Psoas muscle (tissue), 7 donors: ENCODE measurements at regions not wholly inside any gene's neighbourhood (a gene's known extent, or its start where the extent isn't known, plus 50 kb on each side); places are given as distances from the start of the nearest gene placed in this dataset.

Experiments used
- ATAC-seq, 4 donors: fragments of 200-7000 bp; cut with Tn5 transposase; one replicate each; pipeline ENCODE4 v1.9.1; 2020; ENCODE audit warnings: moderate library complexity in 3 of 4, mild to moderate bottlenecking in 2 of 4
- DNase-seq, 2 donors: peaks; one replicate each; pipeline ENCODE4 v3.0.0-alpha.2; 2020
- H3K27ac ChIP-seq: fragments of 200-600 bp; one replicate; pipeline ENCODE4 v1.8.0; 2022
- H3K27me3 ChIP-seq, 3 donors: fragments of 200-600 bp in 1 of 3; one replicate each; pipeline versions ENCODE4 v1.6.1 to v1.8.0; 2013 to 2022; ENCODE audit warnings: low read length in 2 of 3, mild to moderate bottlenecking in 2 of 3, moderate library complexity in 1 of 3; ENCODE audit not compliant: insufficient read depth in 3 of 3
- H3K36me3 ChIP-seq, 2 donors: fragments of 200-600 bp in 1 of 2; one replicate each; pipeline versions ENCODE4 v1.6.1 to v1.8.0; 2013 to 2022; ENCODE audit warnings: low read depth in 1 of 2, mild to moderate bottlenecking in 1 of 2, moderate library complexity in 1 of 2; ENCODE audit not compliant: insufficient read depth in 1 of 2
- H3K4me1 ChIP-seq: fragments of 200-600 bp; one replicate; pipeline ENCODE4 v1.8.0; 2022
- H3K4me3 ChIP-seq: fragments of 200-600 bp; one replicate; pipeline ENCODE4 v1.8.0; 2022; ENCODE audit warnings: mild to moderate bottlenecking
- H3K9me3 ChIP-seq: fragments of 200-600 bp; one replicate; pipeline ENCODE4 v1.8.0; 2022
- WGBS, 3 donors: extraction: QIAGEN DNeasy Blood & Tissue Kit; methylation state at CpG; one replicate each; pipeline versions ENCODE4 v1.1.6 to v1.1.7; 2013; 5-methylcytosine and 5-hydroxymethylcytosine counted together
- intact Hi-C, 2 donors: fragments of 100-400 bp; cut with DNase I; formaldehyde crosslinking; loops; one replicate each; pipeline versions ENCODE4 v1.11.0 to v1.14.2; 2022
- TF ChIP-seq, protein P1 (sequence below): fragments of 200-600 bp; IDR thresholded peaks from one replicate; pipeline ENCODE4 v1.8.0; 2022; ENCODE audit warnings: antibody characterized with exemption
- donor health status: healthy with polysubstance abuse.
- donor health status: DM: no; HTN: no; CAD: no; lungs with moderate emphysema.
- donor health status: Bipolar disorder and iron deficiency.
- donor health status: healthy.
- donor health status: DM: yes; HTN: yes; CAD: no.
- donor health status: DM: no; HTN: no; CAD: no.
- donor health status: DM: yes; HTN: yes; CAD: no.

GRCh38 chr7:136509466-136509865 is 359.0 kb upstream of the CHRM2 start:
- intact Hi-C loops = no loop called here
- DNase-seq = no peak

GRCh38 chr7:136502162-136502561 is 366.3 kb upstream of the CHRM2 start:
- no peaks in the 10 kb centered on the region for H3K36me3 ChIP-seq
- H3K9me3 ChIP-seq = no peaks in the 10 kb centered on the region
- H3K4me1 ChIP-seq = no peaks in the 10 kb centered on the region
- ATAC-seq = no peak
- TF ChIP-seq, protein P1, sequence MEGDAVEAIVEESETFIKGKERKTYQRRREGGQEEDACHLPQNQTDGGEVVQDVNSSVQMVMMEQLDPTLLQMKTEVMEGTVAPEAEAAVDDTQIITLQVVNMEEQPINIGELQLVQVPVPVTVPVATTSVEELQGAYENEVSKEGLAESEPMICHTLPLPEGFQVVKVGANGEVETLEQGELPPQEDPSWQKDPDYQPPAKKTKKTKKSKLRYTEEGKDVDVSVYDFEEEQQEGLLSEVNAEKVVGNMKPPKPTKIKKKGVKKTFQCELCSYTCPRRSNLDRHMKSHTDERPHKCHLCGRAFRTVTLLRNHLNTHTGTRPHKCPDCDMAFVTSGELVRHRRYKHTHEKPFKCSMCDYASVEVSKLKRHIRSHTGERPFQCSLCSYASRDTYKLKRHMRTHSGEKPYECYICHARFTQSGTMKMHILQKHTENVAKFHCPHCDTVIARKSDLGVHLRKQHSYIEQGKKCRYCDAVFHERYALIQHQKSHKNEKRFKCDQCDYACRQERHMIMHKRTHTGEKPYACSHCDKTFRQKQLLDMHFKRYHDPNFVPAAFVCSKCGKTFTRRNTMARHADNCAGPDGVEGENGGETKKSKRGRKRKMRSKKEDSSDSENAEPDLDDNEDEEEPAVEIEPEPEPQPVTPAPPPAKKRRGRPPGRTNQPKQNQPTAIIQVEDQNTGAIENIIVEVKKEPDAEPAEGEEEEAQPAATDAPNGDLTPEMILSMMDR = no peak
- no peaks in the 10 kb centered on the region for H3K27me3 ChIP-seq
- H3K4me3 ChIP-seq = no peak overlapping the region
- no peak for DNase-seq
- H3K27ac ChIP-seq = no peak overlapping the region
- WGBS, 3 donors = 63 to 65% (median 64%) methylated on average over 1 of the region's 1 CpG
- intact Hi-C loops = no loop called here

More at GRCh38 chr7:136509466-136509865, 359.0 kb upstream of the CHRM2 start:
- no peaks in the 10 kb centered on the region for H3K27me3 ChIP-seq
- no peaks in the 10 kb centered on the region for H3K36me3 ChIP-seq
- TF ChIP-seq, protein P1 = no peak
- WGBS, 3 donors = 52 to 60% (median 60%) methylated on average over 3 of the region's 3 CpGs
- no peak overlapping the region for H3K4me3 ChIP-seq
- ATAC-seq = no peak
- H3K9me3 ChIP-seq = no peaks in the 10 kb centered on the region
- H3K4me1 ChIP-seq = no peaks in the 10 kb centered on the region
- no peak overlapping the region for H3K27ac ChIP-seq

- ATAC-seq = no peak
- no peaks in the 10 kb centered on the region for H3K9me3 ChIP-seq
- H3K27ac ChIP-seq = no peak overlapping the region
- no peak overlapping the region for H3K4me3 ChIP-seq
- no peaks in the 10 kb centered on the region for H3K27me3 ChIP-seq
- no peaks in the 10 kb centered on the region for H3K4me1 ChIP-seq
- no peaks in the 10 kb centered on the region for H3K36me3 ChIP-seq
- WGBS, 3 donors = 83 to 90% (median 84%) methylated on average over 3 of the region's 3 CpGs
- intact Hi-C loops = no loop called here
- TF ChIP-seq, protein P1 = no peak
- no peak for DNase-seq
Observed at GRCh38 chr7:136501151-136501550, 367.3 kb upstream of the CHRM2 start.

- Histone ChIP-seq H3K27ac (no peak overlapping the region), H3K36me3 (no peaks in the 10 kb centered on the region), H3K27me3 (no peaks in the 10 kb centered on the region), H3K4me3 (no peak overlapping the region), H3K4me1 (no peaks in the 10 kb centered on the region), H3K9me3 (no peaks in the 10 kb centered on the region)
- TF ChIP-seq, protein P1 = no peak
- intact Hi-C loops = no loop called here
- ATAC-seq = no peak
- no peak for DNase-seq
- 58 to 64% (median 58%) methylated on average over 2 of the region's 2 CpGs for WGBS, 3 donors
Observed at GRCh38 chr7:136496551-136496950, 371.9 kb upstream of the CHRM2 start.

DNA sequence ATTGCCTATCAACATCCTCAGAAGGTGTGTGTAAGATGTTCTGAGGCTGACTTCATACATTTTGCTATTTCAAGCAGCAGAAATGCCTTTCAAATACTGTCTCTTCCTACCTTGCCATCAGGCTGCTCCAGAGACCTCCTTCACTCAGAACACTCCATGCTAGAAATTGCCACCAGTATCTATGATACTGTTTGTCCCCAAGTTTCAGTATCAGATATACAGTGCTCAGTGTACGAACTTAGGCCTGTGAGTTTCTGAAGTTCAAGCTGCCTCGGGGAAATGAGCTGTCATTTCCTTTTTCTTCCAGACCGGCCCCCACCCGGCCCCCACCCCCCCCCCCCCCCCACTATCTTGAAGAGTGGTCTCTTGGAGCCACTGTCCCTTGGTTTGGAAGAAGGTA is 373.4 kb upstream of the CHRM2 start:
- Histone ChIP-seq H3K4me1 (no peaks in the 10 kb centered on the region), H3K36me3 (no peaks in the 10 kb centered on the region), H3K9me3 (no peaks in the 10 kb centered on the region), H3K4me3 (no peak overlapping the region), H3K27me3 (no peaks in the 10 kb centered on the region), H3K27ac (no peak overlapping the region)
- intact Hi-C loops = no loop called here
- 58 to 71% (median 66%) methylated on average over 4 of the region's 4 CpGs for WGBS, 3 donors
- TF ChIP-seq, protein P1 = no peak
- DNase-seq (no peak), ATAC-seq (no peak)
